NB4 (cell line): ENCODE measurements at regions not wholly inside any gene's neighbourhood (a gene's known extent, or its start where the extent isn't known, plus 50 kb on each side); places are given as distances from the start of the nearest gene placed in this dataset.
A peak's percentile ranks its signal among the peaks of the same experiment; 100 is the strongest.

Experiments
- CTCF ChIP-seq: IDR thresholded peaks from one replicate; pipeline ENCODE4 v1.5.1; 2012; ENCODE audit warnings: low read depth, low read length
- MYC ChIP-seq: IDR thresholded peaks from 2 replicates; pipeline ENCODE4 v1.6.1; 2011; ENCODE audit warnings: low read depth, low read length
- POLR2A ChIP-seq: IDR thresholded peaks from 2 replicates; pipeline ENCODE4 v1.6.1; 2011; ENCODE audit warnings: mild to moderate bottlenecking; ENCODE audit not compliant: insufficient read length; ENCODE audit errors: extremely low read depth
- TF ChIP-seq, protein P1 (sequence below): IDR thresholded peaks from 2 replicates; pipeline ENCODE4 v1.6.1; 2011; ENCODE audit warnings: low read depth, low read length

GRCh38 chr3:148075771-148076716, 621.7 kb upstream of the AGTR1 start:
- TF ChIP-seq CTCF (peak; percentile 24), POLR2A (no peak), MYC (no peak)
- TF ChIP-seq, protein P1, sequence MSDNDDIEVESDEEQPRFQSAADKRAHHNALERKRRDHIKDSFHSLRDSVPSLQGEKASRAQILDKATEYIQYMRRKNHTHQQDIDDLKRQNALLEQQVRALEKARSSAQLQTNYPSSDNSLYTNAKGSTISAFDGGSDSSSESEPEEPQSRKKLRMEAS, result no peak
